NCI-H2029 (cell line): ENCODE measurements at regions not wholly inside any gene's neighbourhood (a gene's known extent, or its start where the extent isn't known, plus 50 kb on each side); places are given as distances from the start of the nearest gene placed in this dataset.

ENCODE experiments used
- DNase-seq: peaks from one replicate; lab custom pipeline; 2025; lab: John Stamatoyannopoulos, UW

- no peak for DNase-seq
These were observed 319.7 kb upstream of the ARGLU1 start for GRCh38 chr13:106887686-106888085.

DNA sequence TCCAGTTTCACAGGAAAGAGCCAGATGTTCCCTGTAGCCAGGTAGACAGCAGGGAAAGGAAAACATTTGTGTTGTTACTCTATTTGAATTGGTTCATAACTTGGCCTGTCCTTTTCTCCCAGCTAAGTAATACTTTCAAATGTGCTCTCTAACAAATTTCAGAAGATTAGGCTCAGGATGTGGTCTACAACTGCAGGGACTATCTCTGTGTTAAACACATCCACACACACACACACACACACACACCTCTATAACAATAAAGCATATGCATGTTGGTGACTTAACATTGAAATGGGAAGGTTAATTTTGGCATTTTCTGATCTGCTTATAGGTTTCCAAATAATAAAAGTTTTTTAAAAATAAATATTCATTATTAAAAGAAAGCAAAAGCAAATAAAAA lies 316.0 kb upstream of the ARGLU1 start:
- DNase-seq: no peak

DNA sequence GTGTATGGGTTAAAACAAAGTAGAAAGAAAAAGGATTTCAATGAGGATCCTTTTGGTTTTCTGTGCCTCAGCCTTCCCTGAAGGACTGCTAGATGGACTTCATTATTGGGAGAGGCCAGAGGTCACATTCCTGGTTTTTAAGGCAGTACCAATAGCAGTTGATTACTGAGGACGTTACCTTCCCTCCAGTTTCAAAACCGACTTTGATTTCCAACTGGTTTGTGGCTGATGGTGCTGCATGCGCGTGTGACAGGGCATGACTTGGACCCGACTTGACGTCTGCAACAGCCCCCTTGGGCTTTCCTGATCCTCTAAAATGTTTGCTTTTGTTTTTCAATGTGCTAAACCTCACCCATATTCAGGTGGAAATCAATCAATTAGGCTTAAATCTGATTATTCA lies 314.3 kb upstream of the ARGLU1 start:
- DNase-seq: no peak

GRCh38 chr13:106879806-106880205 lies 311.9 kb upstream of the ARGLU1 start:
- DNase-seq: no peak

GRCh38 chr13:106874323-106874722 lies 306.4 kb upstream of the ARGLU1 start:
- no peak for DNase-seq

- DNase-seq: no peak
These were observed 305.9 kb upstream of the ARGLU1 start for GRCh38 chr13:106873810-106874209.

DNA sequence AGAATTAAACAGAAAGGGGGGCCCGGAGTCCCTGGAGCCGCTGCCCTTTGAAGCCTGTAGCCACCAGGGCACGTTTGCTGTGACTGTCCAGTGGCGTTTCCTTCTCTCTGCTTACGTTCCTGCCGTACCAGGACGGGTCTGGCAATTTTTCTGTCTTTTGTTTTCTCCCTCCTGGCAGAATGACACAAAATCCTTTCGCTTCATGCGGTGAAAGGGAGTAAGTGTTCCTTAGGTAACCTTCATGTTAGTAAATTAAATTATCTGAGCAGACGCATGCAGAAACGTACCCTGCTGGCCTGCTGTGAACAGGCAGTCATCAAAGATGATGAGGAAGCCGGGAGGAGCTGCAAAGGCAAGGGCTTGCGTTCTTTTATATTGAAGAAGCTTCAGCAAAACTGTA lies 299.3 kb upstream of the ARGLU1 start:
- DNase-seq: no peak

DNA sequence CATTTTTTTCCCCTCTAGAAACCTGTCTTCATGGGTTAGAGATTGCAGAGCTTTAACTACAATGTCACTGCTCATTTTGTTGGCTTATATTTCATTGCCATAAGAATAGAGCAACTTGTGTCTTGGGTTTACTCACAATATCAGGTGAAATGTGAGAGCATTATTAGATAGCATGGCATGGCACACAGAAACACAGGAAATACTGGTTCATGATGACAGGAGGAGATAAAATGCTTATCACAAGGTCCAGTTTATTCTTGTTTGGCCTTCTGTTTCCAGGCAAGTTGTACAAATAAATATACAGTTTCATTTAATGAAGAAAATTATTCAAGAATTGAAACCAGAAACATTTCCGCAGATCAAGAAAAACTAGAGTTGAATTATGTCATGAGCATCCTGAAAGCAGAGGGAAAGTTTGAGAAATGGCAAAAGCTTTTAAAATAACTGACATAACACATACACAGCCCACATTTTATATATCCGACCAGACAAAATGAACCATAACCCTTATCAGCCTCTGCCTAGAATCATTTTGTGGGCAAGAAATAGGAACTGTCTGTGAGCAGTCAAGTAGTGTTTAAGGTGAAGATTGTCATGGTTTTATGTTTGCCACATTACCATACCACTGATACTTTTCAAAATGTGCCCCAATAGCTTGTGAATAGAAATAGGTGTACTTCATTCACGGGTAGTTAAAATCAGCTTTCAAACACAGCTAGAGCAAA lies 297.9 kb upstream of the ARGLU1 start:
- no peak for DNase-seq

DNA sequence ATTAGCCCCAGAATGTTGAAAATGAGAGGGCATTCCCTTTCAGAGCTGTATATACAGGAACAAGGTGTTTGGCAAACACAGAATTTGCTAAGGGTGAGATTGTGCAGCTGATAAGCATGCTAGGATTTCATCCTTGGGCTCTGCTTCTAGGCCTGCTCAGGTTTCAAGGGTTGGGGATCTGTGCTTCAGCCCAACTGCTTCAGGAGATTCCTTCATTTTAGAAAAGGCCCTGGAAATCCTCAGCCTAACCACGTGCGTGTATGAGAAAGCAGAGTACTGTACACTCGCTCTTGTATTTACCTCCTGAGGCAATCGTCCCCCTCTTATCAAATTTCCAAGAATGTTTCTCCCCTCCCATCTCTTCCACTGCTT lies 291.6 kb upstream of the ARGLU1 start:
- DNase-seq: no peak

GRCh38 chr13:106858903-106859532 lies 291.1 kb upstream of the ARGLU1 start:
- DNase-seq: no peak

GRCh38 chr13:106852436-106852835 lies 284.5 kb upstream of the ARGLU1 start:
- DNase-seq: no peak

DNA sequence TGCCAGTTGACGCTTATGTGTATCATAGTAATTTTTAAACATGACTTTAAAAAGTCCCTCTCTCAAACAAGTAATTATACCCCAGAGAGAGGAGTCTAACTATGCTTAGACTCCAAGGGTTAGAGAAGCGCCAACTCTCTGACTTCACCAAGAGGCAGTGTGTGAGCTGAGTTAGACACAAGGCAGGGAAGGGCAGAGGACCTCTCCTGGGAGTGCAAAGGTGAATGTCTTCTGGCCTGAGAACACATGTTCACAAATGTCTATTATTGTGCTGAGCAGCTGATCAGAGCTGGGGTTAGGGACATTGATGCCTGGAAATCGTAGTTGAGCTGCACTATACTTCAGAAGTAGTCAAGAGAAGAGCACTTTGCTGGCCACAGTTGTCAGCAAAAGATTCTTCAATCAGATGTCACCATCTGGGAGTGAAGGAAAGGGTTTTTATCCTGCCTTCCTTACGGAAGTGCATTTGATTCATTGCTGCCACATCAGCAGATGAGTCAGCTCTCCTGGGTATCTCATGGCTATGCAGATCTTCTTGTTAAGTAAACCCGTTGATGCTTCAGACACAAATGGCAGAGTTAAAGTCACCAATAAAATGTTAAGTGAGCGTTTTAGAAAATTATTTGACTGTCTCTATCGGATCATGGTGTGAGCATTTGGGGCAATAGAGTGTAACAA lies 283.2 kb upstream of the ARGLU1 start:
- no peak for DNase-seq

- DNase-seq: no peak
These were observed 278.9 kb upstream of the ARGLU1 start for GRCh38 chr13:106846571-106847448.

DNA sequence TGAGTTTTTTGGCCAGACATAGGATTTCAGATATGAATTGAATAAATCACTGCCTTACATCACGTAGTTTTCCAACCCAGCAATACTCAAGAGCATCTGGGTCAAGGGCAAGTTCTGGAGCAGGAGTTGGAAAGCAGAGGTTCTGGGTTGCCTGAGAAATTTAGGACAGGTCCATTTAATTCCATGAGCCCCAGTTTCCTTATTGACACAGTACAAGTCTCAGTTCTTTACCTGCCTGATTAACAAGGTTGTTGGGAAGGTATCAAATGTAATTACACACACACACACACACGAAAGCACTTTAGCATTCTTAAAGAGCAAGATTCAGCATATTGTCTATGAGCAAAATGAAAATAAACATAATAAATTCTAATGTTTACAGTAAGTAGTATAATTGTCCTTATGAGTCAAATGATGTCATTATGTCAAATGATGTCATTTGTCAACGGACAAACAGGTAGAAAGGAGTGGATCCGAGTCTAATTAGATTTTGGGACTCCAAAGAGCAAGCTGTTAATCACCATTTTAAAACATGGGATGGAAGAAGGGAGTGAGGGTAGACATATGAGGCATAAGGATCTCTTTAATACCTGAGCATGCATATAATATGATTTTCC lies 268.4 kb upstream of the ARGLU1 start:
- no peak for DNase-seq

GRCh38 chr13:106835477-106835876 lies 267.5 kb upstream of the ARGLU1 start:
- DNase-seq: no peak

DNA sequence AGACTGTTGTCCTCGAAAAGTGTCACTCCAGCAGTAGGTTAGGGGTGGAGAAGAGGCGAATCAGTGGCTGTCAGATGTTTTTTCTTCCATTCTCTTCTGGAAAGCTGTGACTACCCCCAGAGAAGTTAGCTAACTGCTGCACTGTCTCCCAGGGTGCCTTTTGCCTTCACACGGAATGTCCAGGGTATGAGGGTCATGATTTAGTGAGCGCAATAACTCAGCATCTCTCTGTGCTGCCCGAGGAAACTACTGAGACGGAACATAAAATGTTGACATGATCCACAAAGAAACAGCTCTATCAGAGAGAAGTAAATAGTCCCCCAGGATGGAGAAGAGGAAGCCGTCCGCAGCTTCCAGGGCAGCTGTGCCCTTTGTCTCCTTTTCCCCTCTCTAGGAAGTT lies 254.0 kb upstream of the ARGLU1 start:
- DNase-seq: no peak

- no peak for DNase-seq
These were observed 251.7 kb upstream of the ARGLU1 start for GRCh38 chr13:106819413-106820180.

- no peak for DNase-seq
These were observed 251.0 kb upstream of the ARGLU1 start for GRCh38 chr13:106818971-106819370.

DNA sequence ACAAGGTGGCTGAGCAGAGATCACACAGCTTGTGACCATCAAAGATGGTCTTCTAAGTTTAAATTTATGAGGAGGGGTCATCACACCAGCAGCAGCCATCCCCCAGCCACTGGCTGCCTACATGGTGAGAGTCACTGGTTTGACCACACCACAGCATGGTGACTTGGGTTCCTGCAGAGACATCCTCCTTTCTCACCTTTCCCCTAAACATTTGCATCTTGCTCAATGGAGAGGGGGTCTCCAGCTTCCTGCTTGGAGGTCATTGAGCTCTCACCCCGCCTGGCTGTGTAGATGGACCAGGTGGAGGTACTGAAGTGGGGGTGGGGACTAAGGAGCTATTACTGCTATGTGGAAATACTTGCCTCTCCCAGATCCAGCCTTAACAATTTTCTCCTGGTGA lies 247.6 kb upstream of the ARGLU1 start:
- DNase-seq: no peak

DNA sequence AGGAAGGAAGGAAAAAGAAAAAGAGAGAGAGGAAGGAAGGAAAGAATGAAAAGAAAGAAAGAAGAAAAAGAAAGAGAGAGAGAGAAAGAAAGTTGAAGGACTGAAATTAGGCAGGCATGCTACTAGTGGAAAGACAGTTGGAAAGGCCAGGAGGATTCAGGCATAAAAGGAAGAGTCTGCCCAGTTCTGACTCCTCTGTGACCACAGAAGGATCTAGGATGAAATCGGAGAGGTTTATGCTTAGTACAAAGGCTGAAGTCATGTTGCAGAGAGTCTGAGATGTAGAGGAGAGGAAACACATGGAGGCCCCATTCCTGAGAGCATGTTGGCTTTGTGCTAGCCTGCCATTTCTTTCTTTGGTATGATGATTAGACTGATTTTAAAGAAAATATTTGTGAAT lies 246.5 kb upstream of the ARGLU1 start:
- no peak for DNase-seq

DNA sequence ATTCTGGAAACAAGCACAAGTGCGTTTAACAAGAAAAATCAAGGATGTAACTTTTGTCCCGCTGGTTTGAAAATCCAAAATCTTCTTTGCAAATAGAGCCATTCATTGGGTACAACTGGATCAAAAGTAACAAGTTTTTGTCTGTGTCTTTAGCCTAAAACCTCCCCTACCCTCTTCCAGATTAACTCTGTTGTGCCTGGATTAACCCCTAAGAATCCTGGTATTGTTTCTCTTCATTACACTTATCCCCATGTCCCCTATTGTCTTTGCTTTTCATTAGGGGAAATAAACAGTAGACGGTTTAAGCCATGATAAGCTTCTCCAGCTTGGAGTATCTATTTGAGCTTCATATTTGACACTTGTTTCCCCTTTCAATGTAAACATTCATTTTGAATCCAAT lies 242.1 kb upstream of the ARGLU1 start:
- DNase-seq: no peak
